ENCODE measurements at regions not wholly inside any gene's neighbourhood (a gene's known extent, or its start where the extent isn't known, plus 50 kb on each side); places are given as distances from the start of the nearest gene placed in this dataset.
A peak's percentile ranks its signal among the peaks of the same experiment; 100 is the strongest.

DNA sequence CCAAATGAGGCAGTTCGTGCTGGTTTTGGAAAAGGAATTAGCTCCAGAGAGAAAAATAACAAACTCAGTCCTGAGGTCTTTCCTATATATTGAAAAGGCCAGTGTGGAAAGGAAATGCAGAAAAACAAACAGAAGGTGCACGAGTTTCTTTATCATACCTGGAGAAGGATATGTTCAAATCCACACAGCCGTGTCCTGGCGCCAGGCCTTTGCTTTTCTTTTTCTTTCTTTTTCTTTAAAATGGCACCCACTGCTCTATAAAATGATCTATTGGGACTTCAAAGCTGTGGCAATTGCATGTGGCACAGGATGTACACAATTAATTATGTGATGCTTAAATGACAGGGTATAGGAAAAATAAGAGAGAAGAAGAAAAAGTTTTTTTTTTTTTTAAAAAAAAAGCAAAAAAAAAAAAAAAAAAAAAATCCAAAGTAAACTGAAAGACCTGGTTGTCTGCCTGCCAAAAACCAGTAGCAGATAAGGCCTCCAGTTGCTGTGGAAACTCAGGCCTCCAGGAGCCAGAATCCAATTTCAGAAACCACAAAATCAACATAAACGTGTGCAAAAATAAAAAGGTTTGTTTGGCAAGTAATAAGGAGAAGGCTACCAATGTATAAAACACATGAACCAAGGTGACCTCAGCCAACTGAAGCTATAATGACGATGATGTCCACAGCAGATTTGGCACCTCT, 957.6 kb upstream of the SOX9 start:
- no peak for ATAC-seq
- 43% methylated on average over 6 of the region's 6 CpGs for WGBS (ENCODE audit: missing lambda C conversion rate)

GRCh38 chr17:71163813-71164122, 957.1 kb upstream of the SOX9 start:
- DNase-seq (ENCODE audit: low read depth in 1 of 2, low spot score in 1 of 2) (no peak), FAIRE-seq (no peak), ATAC-seq (no peak)
- no peaks in the 10 kb centered on the region for H3K9me3 ChIP-seq
- WGBS (ENCODE audit: missing lambda C conversion rate) = 68% methylated on average over 8 of the region's 8 CpGs
- no peaks in the 10 kb centered on the region for H3K4me1 ChIP-seq
- H3K27ac ChIP-seq = no peak overlapping the region
- H3K4me2 ChIP-seq = no peak overlapping the region
- CTCF ChIA-PET = no interaction called here
- TF ChIP-seq, protein P1, sequence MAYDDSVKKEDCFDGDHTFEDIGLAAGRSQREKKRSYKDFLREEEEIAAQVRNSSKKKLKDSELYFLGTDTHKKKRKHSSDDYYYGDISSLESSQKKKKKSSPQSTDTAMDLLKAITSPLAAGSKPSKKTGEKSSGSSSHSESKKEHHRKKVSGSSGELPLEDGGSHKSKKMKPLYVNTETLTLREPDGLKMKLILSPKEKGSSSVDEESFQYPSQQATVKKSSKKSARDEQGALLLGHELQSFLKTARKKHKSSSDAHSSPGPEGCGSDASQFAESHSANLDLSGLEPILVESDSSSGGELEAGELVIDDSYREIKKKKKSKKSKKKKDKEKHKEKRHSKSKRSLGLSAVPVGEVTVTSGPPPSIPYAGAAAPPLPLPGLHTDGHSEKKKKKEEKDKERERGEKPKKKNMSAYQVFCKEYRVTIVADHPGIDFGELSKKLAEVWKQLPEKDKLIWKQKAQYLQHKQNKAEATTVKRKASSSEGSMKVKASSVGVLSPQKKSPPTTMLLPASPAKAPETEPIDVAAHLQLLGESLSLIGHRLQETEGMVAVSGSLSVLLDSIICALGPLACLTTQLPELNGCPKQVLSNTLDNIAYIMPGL (CRISPR knock-in tag; IDR thresholded peaks at IDR 0.05; ENCODE audit: borderline replicate concordance) = no peak
- no peak for TF ChIP-seq RARB (CRISPR knock-in tag; IDR thresholded peaks at IDR 0.05)
- POLR2A ChIA-PET = no interaction called here
- H3K4me3 ChIP-seq = no peak overlapping the region

More for the DNA sequence above, 957.6 kb upstream of the SOX9 start:
- Histone ChIP-seq H3K4me3 (no peak overlapping the region), H3K27ac (no peak overlapping the region), H3K9me3 (no peaks in the 10 kb centered on the region), H3K4me2 (no peak overlapping the region), H3K4me1 (no peaks in the 10 kb centered on the region)
- TF ChIP-seq KDM5A (IDR thresholded peaks at IDR 0.05) = no peak
- no peak for TF ChIP-seq EP300 (IDR thresholded peaks at IDR 0.05)
- no peak for TF ChIP-seq CBX8 (IDR thresholded peaks at IDR 0.05)
- no peak for TF ChIP-seq CHD4 (IDR thresholded peaks at IDR 0.05; ENCODE audit: borderline replicate concordance)
- no peak for TF ChIP-seq ZC3H11A (IDR thresholded peaks at IDR 0.05)
- no peak for TF ChIP-seq SMC3 (IDR thresholded peaks at IDR 0.05)
- TF ChIP-seq, protein P1 (CRISPR knock-in tag; IDR thresholded peaks at IDR 0.05; ENCODE audit: borderline replicate concordance) = no peak
- no peak for TF ChIP-seq NPAS2 (CRISPR knock-in tag; IDR thresholded peaks at IDR 0.05; ENCODE audit: borderline replicate concordance)
- TF ChIP-seq RAD21 (conservative IDR thresholded peaks at IDR 0.05 in 1 of 2, IDR thresholded peaks at IDR 0.05 in 1 of 2) = no peak
- no peak for TF ChIP-seq MAFK (IDR thresholded peaks at IDR 0.05; ENCODE audit: partially characterized antibody)
- no peak for TF ChIP-seq CTCF (IDR thresholded peaks at IDR 0.05)
- no peak for TF ChIP-seq EHMT2 (IDR thresholded peaks at IDR 0.05; ENCODE audit: low read depth)
- no peak for TF ChIP-seq TFCP2L1 (CRISPR knock-in tag; IDR thresholded peaks at IDR 0.05)
- POLR2A ChIA-PET = no interaction called here
- DNase-seq (ENCODE audit: low read depth in 1 of 2, low spot score in 1 of 2) (no peak), FAIRE-seq (no peak)
- CTCF ChIA-PET = no interaction called here

DNA sequence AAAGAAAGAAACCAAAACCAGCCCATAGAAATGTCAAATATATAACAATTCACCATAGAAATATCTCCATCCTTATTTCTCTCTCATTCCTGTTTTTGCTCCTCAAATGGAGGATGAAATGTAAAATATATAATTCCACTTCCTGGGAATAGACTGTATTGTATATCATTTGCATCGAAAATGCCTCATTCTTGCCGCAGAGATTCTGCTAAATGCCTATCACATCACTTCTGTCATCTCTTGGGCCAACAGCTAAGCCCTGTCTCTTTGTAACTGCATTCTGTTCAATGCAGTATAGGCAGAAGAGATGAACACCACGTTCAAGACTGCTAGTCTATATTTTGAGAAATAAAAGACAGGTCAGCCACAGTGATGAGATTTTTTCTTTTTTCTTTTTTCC, 956.3 kb upstream of the SOX9 start:
- no peaks in the 10 kb centered on the region for H3K9me3 ChIP-seq
- DNase-seq (ENCODE audit: low read depth in 1 of 2, low spot score in 1 of 2) (no peak), ATAC-seq (no peak), FAIRE-seq (peak; percentile 18)
- H3K4me3 ChIP-seq = no peak overlapping the region
- no peaks in the 10 kb centered on the region for H3K4me1 ChIP-seq
- CTCF ChIA-PET = no interaction called here
- POLR2A ChIA-PET = no interaction called here
- WGBS (ENCODE audit: missing lambda C conversion rate) = 4% methylated on average over 3 of the region's 3 CpGs
- H3K4me2 ChIP-seq = no peak overlapping the region
- no peak overlapping the region for H3K27ac ChIP-seq
- TF ChIP-seq CBX2 (IDR thresholded peaks at IDR 0.05; ENCODE audit: borderline replicate concordance, low read depth) = no peak
- no peak for TF ChIP-seq POLR2AphosphoS2 (conservative IDR thresholded peaks at IDR 0.05; ENCODE audit: low read length)
- no peak for TF ChIP-seq ZC3H11A (IDR thresholded peaks at IDR 0.05)
- no peak for TF ChIP-seq REST (IDR thresholded peaks at IDR 0.05)
- TF ChIP-seq CEBPB (IDR thresholded peaks at IDR 0.05) = no peak
- TF ChIP-seq, protein P2, sequence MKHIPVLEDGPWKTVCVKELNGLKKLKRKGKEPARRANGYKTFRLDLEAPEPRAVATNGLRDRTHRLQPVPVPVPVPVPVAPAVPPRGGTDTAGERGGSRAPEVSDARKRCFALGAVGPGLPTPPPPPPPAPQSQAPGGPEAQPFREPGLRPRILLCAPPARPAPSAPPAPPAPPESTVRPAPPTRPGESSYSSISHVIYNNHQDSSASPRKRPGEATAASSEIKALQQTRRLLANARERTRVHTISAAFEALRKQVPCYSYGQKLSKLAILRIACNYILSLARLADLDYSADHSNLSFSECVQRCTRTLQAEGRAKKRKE (CRISPR knock-in tag; IDR thresholded peaks at IDR 0.05; ENCODE audit: low read depth) = no peak
- TF ChIP-seq RFX5 (IDR thresholded peaks at IDR 0.05) = no peak
- no peak for TF ChIP-seq FOSL2 (IDR thresholded peaks at IDR 0.05)
- no peak for TF ChIP-seq FOSL2 (CRISPR knock-in tag; IDR thresholded peaks at IDR 0.05)
- TF ChIP-seq CHD2 (IDR thresholded peaks at IDR 0.05; ENCODE audit: low read length, partially characterized antibody) = no peak
- TF ChIP-seq, protein P3, sequence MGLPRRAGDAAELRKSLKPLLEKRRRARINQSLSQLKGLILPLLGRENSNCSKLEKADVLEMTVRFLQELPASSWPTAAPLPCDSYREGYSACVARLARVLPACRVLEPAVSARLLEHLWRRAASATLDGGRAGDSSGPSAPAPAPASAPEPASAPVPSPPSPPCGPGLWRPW (IDR thresholded peaks at IDR 0.05) = no peak
- no peak for TF ChIP-seq EP300 (IDR thresholded peaks at IDR 0.05)
